GM13977 (cell line): ENCODE measurements at regions not wholly inside any gene's neighbourhood (a gene's known extent, or its start where the extent isn't known, plus 50 kb on each side); places are given as distances from the start of the nearest gene placed in this dataset.

Experiments
- DNase-seq: peaks from one replicate; pipeline ENCODE4 v3.0.0; 2012; ENCODE audit warnings: low spot score
- CTCF ChIP-seq: IDR thresholded peaks from 2 replicates; pipeline ENCODE4 v1.5.1; 2012; ENCODE audit warnings: mild to moderate bottlenecking, control low read depth; ENCODE audit not compliant: insufficient read depth; ENCODE audit errors: extremely low read depth, missing control alignments
- in situ Hi-C: fragments of 300-500 bp; cut with MboI; formaldehyde crosslinking; loops from one replicate; pipeline ENCODE4 v1.12.0; 2022; ENCODE audit warnings: low sequenced_read_pairs, low pct_unique_long_range_greater_than_20kb, mixed read lengths, inconsistent platforms; ENCODE audit not compliant: unreplicated experiment

- in situ Hi-C loops = no loop called here
- no peak for DNase-seq
- TF ChIP-seq CTCF = no peak
Measured at GRCh38 chr13:50730496-50731351, 112.8 kb downstream of the DLEU7 start.

GRCh38 chr13:50731400-50731799 lies 112.1 kb downstream of the DLEU7 start:
- no peak for TF ChIP-seq CTCF
- DNase-seq = no peak
- in situ Hi-C loops = no loop called here

GRCh38 chr13:50732712-50733111 lies 110.8 kb downstream of the DLEU7 start:
- in situ Hi-C loops = no loop called here
- TF ChIP-seq CTCF = no peak
- DNase-seq = no peak

GRCh38 chr13:50733392-50733791 lies 110.1 kb downstream of the DLEU7 start:
- in situ Hi-C loops = no loop called here
- no peak for DNase-seq
- no peak for TF ChIP-seq CTCF

GRCh38 chr13:50735071-50735470 lies 108.4 kb downstream of the DLEU7 start:
- no peak for DNase-seq
- in situ Hi-C loops = no loop called here
- no peak for TF ChIP-seq CTCF

- DNase-seq = no peak
- in situ Hi-C loops = no loop called here
- TF ChIP-seq CTCF = no peak
Measured at GRCh38 chr13:50740052-50740741, 103.3 kb downstream of the DLEU7 start.
